ENCODE measurements at regions not wholly inside any gene's neighbourhood (a gene's known extent, or its start where the extent isn't known, plus 50 kb on each side); places are given as distances from the start of the nearest gene placed in this dataset.
A peak's percentile ranks its signal among the peaks of the same experiment; 100 is the strongest.

DNA sequence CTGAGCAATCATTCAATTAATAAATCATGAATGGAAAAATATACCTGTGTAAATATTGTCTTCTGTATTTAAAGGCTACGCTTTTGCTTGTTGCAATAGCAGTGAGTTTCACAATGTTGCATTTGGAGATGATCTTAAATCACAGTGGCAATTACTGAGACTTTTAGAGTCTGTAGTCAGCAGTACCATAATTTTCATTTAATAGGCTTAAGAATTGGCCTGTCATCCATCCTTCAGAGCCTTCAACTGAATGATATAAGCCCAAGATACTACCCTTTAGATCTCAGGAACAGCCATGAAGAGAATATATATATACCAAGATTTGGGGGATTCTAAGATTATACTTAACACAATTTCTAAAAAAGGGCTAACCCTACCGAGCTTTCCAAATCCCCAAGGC lies 458.1 kb downstream of the GBE1 start:
- TF ChIP-seq, protein P1, sequence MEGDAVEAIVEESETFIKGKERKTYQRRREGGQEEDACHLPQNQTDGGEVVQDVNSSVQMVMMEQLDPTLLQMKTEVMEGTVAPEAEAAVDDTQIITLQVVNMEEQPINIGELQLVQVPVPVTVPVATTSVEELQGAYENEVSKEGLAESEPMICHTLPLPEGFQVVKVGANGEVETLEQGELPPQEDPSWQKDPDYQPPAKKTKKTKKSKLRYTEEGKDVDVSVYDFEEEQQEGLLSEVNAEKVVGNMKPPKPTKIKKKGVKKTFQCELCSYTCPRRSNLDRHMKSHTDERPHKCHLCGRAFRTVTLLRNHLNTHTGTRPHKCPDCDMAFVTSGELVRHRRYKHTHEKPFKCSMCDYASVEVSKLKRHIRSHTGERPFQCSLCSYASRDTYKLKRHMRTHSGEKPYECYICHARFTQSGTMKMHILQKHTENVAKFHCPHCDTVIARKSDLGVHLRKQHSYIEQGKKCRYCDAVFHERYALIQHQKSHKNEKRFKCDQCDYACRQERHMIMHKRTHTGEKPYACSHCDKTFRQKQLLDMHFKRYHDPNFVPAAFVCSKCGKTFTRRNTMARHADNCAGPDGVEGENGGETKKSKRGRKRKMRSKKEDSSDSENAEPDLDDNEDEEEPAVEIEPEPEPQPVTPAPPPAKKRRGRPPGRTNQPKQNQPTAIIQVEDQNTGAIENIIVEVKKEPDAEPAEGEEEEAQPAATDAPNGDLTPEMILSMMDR (IDR thresholded peaks at IDR 0.05), result no peak
- TF ChIP-seq POLR2AphosphoS5 (IDR thresholded peaks at IDR 0.05) (no peak), EP300 (IDR thresholded peaks at IDR 0.05) (no peak), POLR2A (IDR thresholded peaks at IDR 0.05) (no peak)
- H3K4me3 ChIP-seq, result no peak overlapping the region
- WGBS, 2 donors (ENCODE audit: low coverage in 1 of 2), result 82 to 87% methylated on average over 2 of the region's 2 CpGs
- H3K27ac ChIP-seq, result no peak overlapping the region
- no peaks in the 10 kb centered on the region for H3K4me1 ChIP-seq
- no peaks in the 10 kb centered on the region for H3K27me3 ChIP-seq
- no peak for ATAC-seq
- no peaks in the 10 kb centered on the region for H3K9me3 ChIP-seq
- H3K36me3 ChIP-seq, result no peaks in the 10 kb centered on the region

DNA sequence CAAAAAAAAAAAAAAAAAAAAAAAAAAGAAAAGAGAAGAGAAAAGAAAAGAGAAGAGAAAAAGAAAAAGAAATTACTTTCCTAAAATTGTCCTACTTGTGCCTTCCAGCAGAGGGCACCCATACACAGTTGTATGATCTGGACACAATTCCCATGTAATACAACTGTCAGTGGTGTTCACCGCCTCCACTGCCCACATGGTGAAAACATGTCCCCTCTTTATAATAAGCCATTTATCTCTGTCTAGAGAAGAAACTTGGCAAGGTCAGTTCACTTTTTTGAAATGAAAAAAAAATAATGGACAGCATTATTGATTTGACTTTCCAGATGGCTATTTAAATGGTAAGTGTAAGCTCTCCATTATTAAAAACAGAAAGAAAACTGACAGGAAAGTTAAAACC lies 459.4 kb downstream of the GBE1 start:
- Histone ChIP-seq H3K4me1 (no peaks in the 10 kb centered on the region), H3K36me3 (no peaks in the 10 kb centered on the region), H3K9me3 (no peaks in the 10 kb centered on the region), H3K4me3 (no peak overlapping the region), H3K27ac (no peak overlapping the region), H3K27me3 (no peaks in the 10 kb centered on the region)
- TF ChIP-seq POLR2AphosphoS5 (IDR thresholded peaks at IDR 0.05) (no peak), EP300 (IDR thresholded peaks at IDR 0.05) (no peak), POLR2A (IDR thresholded peaks at IDR 0.05) (no peak)
- TF ChIP-seq, protein P1 (IDR thresholded peaks at IDR 0.05), result peak in 3 of 4 experiments; percentile 27 to 55 (median 42)
- WGBS, 2 donors (ENCODE audit: low coverage in 1 of 2), result 10% methylated on average over 1 of the region's 1 CpG; no CpG with 5 or more reads in 1 of the 2 donors
- no peak for ATAC-seq

DNA sequence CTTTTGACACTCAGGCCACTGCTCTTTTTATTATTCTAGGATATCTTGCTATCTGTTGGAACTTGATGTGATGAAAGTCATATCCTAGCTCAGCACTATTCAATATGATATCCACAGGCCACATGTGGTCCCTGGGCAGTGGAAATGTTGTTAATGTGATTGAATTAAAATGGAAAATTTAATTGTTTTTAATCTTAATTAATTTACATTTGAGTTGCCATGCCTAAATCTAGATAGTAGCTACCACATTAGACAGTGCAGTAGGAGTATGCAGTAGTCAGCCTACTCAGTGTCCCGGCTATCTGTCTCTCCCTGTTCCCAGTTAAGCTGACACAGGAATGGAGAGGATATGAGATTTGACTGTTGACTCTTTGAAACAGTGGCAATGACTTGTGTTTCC lies 460.2 kb downstream of the GBE1 start:
- no peak for ATAC-seq
- Histone ChIP-seq H3K36me3 (no peaks in the 10 kb centered on the region), H3K9me3 (no peaks in the 10 kb centered on the region)

DNA sequence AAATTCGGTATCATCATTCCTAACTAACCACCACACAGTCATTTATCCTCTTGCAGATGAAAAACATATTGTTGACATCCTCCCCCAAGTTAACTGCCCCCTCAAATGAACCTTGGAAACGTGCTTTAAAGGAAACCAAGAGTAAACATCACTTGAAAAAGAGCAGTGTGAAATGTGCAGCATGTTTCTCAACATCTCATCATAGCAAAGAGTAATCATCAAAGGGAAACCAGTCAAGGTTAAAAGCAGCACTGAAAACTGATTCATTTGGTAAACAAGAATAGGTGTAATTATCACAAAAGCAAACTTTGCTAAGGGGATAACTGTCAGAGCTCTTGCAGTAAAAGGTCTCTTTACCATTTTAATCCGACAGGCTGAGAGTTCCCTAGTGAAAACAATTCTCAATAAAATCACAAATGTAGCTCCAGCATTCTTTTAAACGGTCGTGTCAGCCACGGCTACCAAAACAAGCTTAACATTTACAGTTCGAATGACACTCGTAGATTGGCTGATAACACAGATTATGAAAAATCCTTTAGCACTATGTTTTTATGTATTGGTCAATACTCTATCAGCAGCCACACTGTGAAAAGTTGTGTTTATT lies 461.0 kb downstream of the GBE1 start:
- no peaks in the 10 kb centered on the region for H3K36me3 ChIP-seq
- no peaks in the 10 kb centered on the region for H3K9me3 ChIP-seq
- TF ChIP-seq POLR2AphosphoS5 (IDR thresholded peaks at IDR 0.05), result no peak
- TF ChIP-seq POLR2A (IDR thresholded peaks at IDR 0.05), result no peak
- no peak for TF ChIP-seq EP300 (IDR thresholded peaks at IDR 0.05)
- TF ChIP-seq, protein P1 (IDR thresholded peaks at IDR 0.05), result no peak
- H3K27ac ChIP-seq, result no peak overlapping the region
- H3K4me3 ChIP-seq, result no peak overlapping the region
- 49 to 72% methylated on average over 7 to 8 of the region's 8 CpGs for WGBS, 2 donors (ENCODE audit: low coverage in 1 of 2)
- ATAC-seq, result no peak
- H3K4me1 ChIP-seq, result no peaks in the 10 kb centered on the region
- H3K27me3 ChIP-seq, result no peaks in the 10 kb centered on the region

More for the DNA sequence above, 460.2 kb downstream of the GBE1 start:
- no peak overlapping the region for H3K27ac ChIP-seq
- H3K27me3 ChIP-seq, result no peaks in the 10 kb centered on the region
- H3K4me3 ChIP-seq, result no peak overlapping the region
- TF ChIP-seq, protein P1 (IDR thresholded peaks at IDR 0.05), result no peak
- TF ChIP-seq POLR2A (IDR thresholded peaks at IDR 0.05) (no peak), EP300 (IDR thresholded peaks at IDR 0.05) (no peak), POLR2AphosphoS5 (IDR thresholded peaks at IDR 0.05) (no peak)
- WGBS, 2 donors (ENCODE audit: low coverage in 1 of 2), result 80 to 83% methylated on average over 1 of the region's 1 CpG
- no peaks in the 10 kb centered on the region for H3K4me1 ChIP-seq

DNA sequence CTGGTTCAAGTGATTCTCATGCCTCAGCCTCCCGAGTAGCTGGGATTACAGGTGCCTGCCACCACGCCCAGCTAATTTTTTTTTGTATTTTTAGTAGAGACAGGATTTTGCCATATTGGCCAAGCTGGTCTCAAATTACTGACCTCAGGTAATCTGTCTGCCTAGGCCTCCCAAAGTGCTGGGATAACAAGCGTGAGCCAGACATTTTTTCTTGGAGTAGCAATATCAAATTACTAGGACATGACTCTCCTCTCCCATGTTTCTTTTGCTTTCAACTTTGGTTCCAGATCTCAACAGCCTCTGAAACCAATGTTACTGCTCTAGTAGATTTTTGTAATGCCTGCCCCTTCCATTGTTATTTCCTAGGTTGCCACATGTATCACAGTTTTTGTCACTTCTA lies 462.0 kb downstream of the GBE1 start:
- no peak overlapping the region for H3K27ac ChIP-seq
- no peak overlapping the region for H3K4me3 ChIP-seq
- H3K4me1 ChIP-seq, result no peaks in the 10 kb centered on the region
- ATAC-seq, result no peak
- TF ChIP-seq, protein P1 (IDR thresholded peaks at IDR 0.05), result no peak
- no peak for TF ChIP-seq POLR2AphosphoS5 (IDR thresholded peaks at IDR 0.05)
- no peak for TF ChIP-seq EP300 (IDR thresholded peaks at IDR 0.05)
- TF ChIP-seq POLR2A (IDR thresholded peaks at IDR 0.05), result no peak
- H3K9me3 ChIP-seq, result no peaks in the 10 kb centered on the region
- H3K36me3 ChIP-seq, result no peaks in the 10 kb centered on the region
- 79 to 89% methylated on average over 3 of the region's 3 CpGs for WGBS, 2 donors (ENCODE audit: low coverage in 1 of 2)
- no peaks in the 10 kb centered on the region for H3K27me3 ChIP-seq

Measured in gastroesophageal sphincter (tissue), 4 donors.